GM12891 (cell line): ENCODE measurements at regions not wholly inside any gene's neighbourhood (a gene's known extent, or its start where the extent isn't known, plus 50 kb on each side); places are given as distances from the start of the nearest gene placed in this dataset.
"Not testable (repeated sequence)": the region's sequence is repeated elsewhere in the genome, so short reads cannot be mapped to it uniquely, and the experiment has no call there.

Experiments
- DNase-seq: peaks from one replicate; pipeline ENCODE4 v3.0.0; 2011; ENCODE audit warnings: low spot score; ENCODE audit not compliant: insufficient read length
- FAIRE-seq: peaks from 2 replicates; lab custom pipeline; 2011; peaks lifted over from hg19 to GRCh38; lab: Jason Lieb, UNC
- PAX5 ChIP-seq: IDR thresholded peaks from 2 replicates; pipeline ENCODE4 v1.6.1; 2011; ENCODE audit warnings: low read length, moderate library complexity, mild to moderate bottlenecking; ENCODE audit not compliant: insufficient read depth, severe bottlenecking
- POLR2A ChIP-seq: IDR thresholded peaks from 2 replicates; pipeline ENCODE4 v1.6.1; 2011; ENCODE audit warnings: low read depth, low read length, control low read depth
- POLR2AphosphoS5 ChIP-seq: IDR thresholded peaks from 2 replicates; pipeline ENCODE4 v1.6.1; 2011; ENCODE audit warnings: low read depth, low read length, control low read depth
- POU2F2 ChIP-seq: IDR thresholded peaks from 2 replicates; pipeline ENCODE4 v1.6.1; 2011; ENCODE audit warnings: low read depth, mild to moderate bottlenecking, control low read depth, low read length, moderate library complexity
- SPI1 ChIP-seq: IDR thresholded peaks from 2 replicates; pipeline ENCODE4 v1.6.1; 2011; ENCODE audit warnings: low read depth, low read length, control low read depth
- TAF1 ChIP-seq: IDR thresholded peaks from 2 replicates; pipeline ENCODE4 v1.6.1; 2011; ENCODE audit warnings: low read depth, low read length, control low read depth

GRCh38 chr2:49861821-49862220, 707.5 kb upstream of the FSHR start:
- FAIRE-seq, result no peak

GRCh38 chr2:49860834-49861233, 706.5 kb upstream of the FSHR start:
- no peak for TF ChIP-seq SPI1
- TF ChIP-seq PAX5, result no peak
- TF ChIP-seq TAF1, result no peak
- TF ChIP-seq POLR2AphosphoS5, result no peak
- no peak for TF ChIP-seq POLR2A
- TF ChIP-seq POU2F2, result no peak
- FAIRE-seq, result no peak

More at GRCh38 chr2:49861821-49862220, 707.5 kb upstream of the FSHR start:
- TF ChIP-seq POLR2A (no peak), POLR2AphosphoS5 (no peak), POU2F2 (no peak)
- no peak for DNase-seq

GRCh38 chr2:49860170-49860569, 705.9 kb upstream of the FSHR start:
- TF ChIP-seq POU2F2 (no peak), SPI1 (no peak), POLR2A (no peak), POLR2AphosphoS5 (no peak), TAF1 (no peak), PAX5 (no peak)
- no peak for FAIRE-seq
- DNase-seq, result no peak

More at GRCh38 chr2:49860834-49861233, 706.5 kb upstream of the FSHR start:
- no peak for DNase-seq

GRCh38 chr2:49858657-49859056, 704.3 kb upstream of the FSHR start:
- FAIRE-seq, result no peak
- TF ChIP-seq POU2F2, result no peak
- no peak for TF ChIP-seq POLR2A
- no peak for TF ChIP-seq SPI1
- no peak for TF ChIP-seq POLR2AphosphoS5
- no peak for TF ChIP-seq PAX5
- no peak for TF ChIP-seq TAF1
- DNase-seq, result no peak

GRCh38 chr2:49858113-49858490, 703.8 kb upstream of the FSHR start:
- no peak for TF ChIP-seq PAX5
- no peak for TF ChIP-seq TAF1
- TF ChIP-seq SPI1, result no peak
- no peak for TF ChIP-seq POLR2A
- no peak for TF ChIP-seq POU2F2
- TF ChIP-seq POLR2AphosphoS5, result no peak
- DNase-seq (no peak), FAIRE-seq (no peak)

- TF ChIP-seq PAX5 (no peak), SPI1 (no peak), POLR2A (no peak), POLR2AphosphoS5 (no peak), POU2F2 (no peak), TAF1 (no peak)
- no peak for DNase-seq
- no peak for FAIRE-seq
These were observed 703.2 kb upstream of the FSHR start for GRCh38 chr2:49857371-49858112.

- no peak for TF ChIP-seq TAF1
- no peak for TF ChIP-seq POLR2AphosphoS5
- no peak for TF ChIP-seq POU2F2
- no peak for TF ChIP-seq SPI1
- TF ChIP-seq PAX5, result no peak
- TF ChIP-seq POLR2A, result no peak
- FAIRE-seq (no peak), DNase-seq (no peak)
These were observed 691.4 kb upstream of the FSHR start for GRCh38 chr2:49845671-49846070.

GRCh38 chr2:49845021-49845420, 690.7 kb upstream of the FSHR start:
- TF ChIP-seq POLR2AphosphoS5 (no peak), POLR2A (no peak), POU2F2 (no peak), TAF1 (no peak), PAX5 (no peak), SPI1 (no peak)
- FAIRE-seq (no peak), DNase-seq (no peak)

GRCh38 chr2:49844113-49844512, 689.8 kb upstream of the FSHR start:
- DNase-seq, FAIRE-seq: not testable (repeated sequence)

GRCh38 chr2:49843314-49843713, 689.0 kb upstream of the FSHR start:
- DNase-seq, result no peak
- no peak for TF ChIP-seq POU2F2
- no peak for TF ChIP-seq PAX5
- no peak for TF ChIP-seq SPI1
- TF ChIP-seq POLR2AphosphoS5, result no peak
- no peak for TF ChIP-seq TAF1
- TF ChIP-seq POLR2A, result no peak
- FAIRE-seq, result no peak
